ENCODE measurements at regions not wholly inside any gene's neighbourhood (a gene's known extent, or its start where the extent isn't known, plus 50 kb on each side); places are given as distances from the start of the nearest gene placed in this dataset.
"Not testable (repeated sequence)": the region's sequence is repeated elsewhere in the genome, so short reads cannot be mapped to it uniquely, and the experiment has no call there.

GRCh38 chr1:190832511-190832910 is 354.8 kb upstream of the BRINP3 start:
- no peak for DNase-seq (ENCODE audit: low read depth)

GRCh38 chr1:190835658-190836057 is 358.0 kb upstream of the BRINP3 start:
- no peak for DNase-seq (ENCODE audit: low read depth)

- not testable (repeated sequence) for DNase-seq (ENCODE audit: low read depth)
Observed at GRCh38 chr1:190837200-190837599, 359.5 kb upstream of the BRINP3 start.

GRCh38 chr1:190837888-190838287 is 360.2 kb upstream of the BRINP3 start:
- no peak for DNase-seq (ENCODE audit: low read depth)

GRCh38 chr1:190847166-190847565 is 369.5 kb upstream of the BRINP3 start:
- DNase-seq (ENCODE audit: low read depth) = no peak

- no peak for DNase-seq (ENCODE audit: low read depth)
Observed at GRCh38 chr1:190849346-190849745, 371.7 kb upstream of the BRINP3 start.

- DNase-seq (ENCODE audit: low read depth) = no peak
Observed at GRCh38 chr1:190852611-190853010, 374.9 kb upstream of the BRINP3 start.

GRCh38 chr1:190858140-190858539 is 380.5 kb upstream of the BRINP3 start:
- DNase-seq (ENCODE audit: low read depth) = no peak

GRCh38 chr1:190864013-190864641 is 386.5 kb upstream of the BRINP3 start:
- no peak for DNase-seq (ENCODE audit: low read depth)

- DNase-seq (ENCODE audit: low read depth) = no peak
Observed at GRCh38 chr1:190880352-190880751, 402.7 kb upstream of the BRINP3 start.

GRCh38 chr1:190881064-190881463 is 403.4 kb upstream of the BRINP3 start:
- no peak for DNase-seq (ENCODE audit: low read depth)

- DNase-seq (ENCODE audit: low read depth) = no peak
Observed at GRCh38 chr1:190897233-190897632, 419.6 kb upstream of the BRINP3 start.

- DNase-seq (ENCODE audit: low read depth) = peak; percentile 18
Observed at GRCh38 chr1:190904091-190904695, 426.5 kb upstream of the BRINP3 start.

- no peak for DNase-seq (ENCODE audit: low read depth)
Observed at GRCh38 chr1:190906206-190906725, 428.6 kb upstream of the BRINP3 start.

- DNase-seq (ENCODE audit: low read depth) = peak; percentile 4
Observed at GRCh38 chr1:190908246-190908645, 430.6 kb upstream of the BRINP3 start.

- peak; percentile 24 for DNase-seq (ENCODE audit: low read depth)
Observed at GRCh38 chr1:190908691-190909090, 431.0 kb upstream of the BRINP3 start.

GRCh38 chr1:190935925-190936324 is 458.3 kb upstream of the BRINP3 start:
- DNase-seq (ENCODE audit: low read depth) = no peak

- DNase-seq (ENCODE audit: low read depth) = no peak
Observed at GRCh38 chr1:190936337-190936736, 458.7 kb upstream of the BRINP3 start.

- no peak for DNase-seq (ENCODE audit: low read depth)
Observed at GRCh38 chr1:190940951-190941350, 463.3 kb upstream of the BRINP3 start.

- DNase-seq (ENCODE audit: low read depth) = no peak
Observed at GRCh38 chr1:190942475-190942874, 464.8 kb upstream of the BRINP3 start.

- not testable (repeated sequence) for DNase-seq (ENCODE audit: low read depth)
Observed at GRCh38 chr1:190943722-190944121, 466.1 kb upstream of the BRINP3 start.

- no peak for DNase-seq (ENCODE audit: low read depth)
Observed at GRCh38 chr1:190949939-190950338, 472.3 kb upstream of the BRINP3 start.

- no peak for DNase-seq (ENCODE audit: low read depth)
Observed at GRCh38 chr1:190957565-190957964, 479.9 kb upstream of the BRINP3 start.

All from LHCN-M2 (cell line).